H1 (cell line): ENCODE measurements at regions not wholly inside any gene's neighbourhood (a gene's known extent, or its start where the extent isn't known, plus 50 kb on each side); places are given as distances from the start of the nearest gene placed in this dataset.

Experiments
- CTCF ChIA-PET: fragments of 300-600 bp; sonication (Branson Sonifier 250); formaldehyde crosslinking; loops from one replicate; lab custom pipeline; 2021; ENCODE audit not compliant: partially characterized antibody; lab: Charles Lee
- POLR2A ChIA-PET: fragments of 300-600 bp; sonication (Branson Sonifier 250); formaldehyde crosslinking; loops from one replicate; lab custom pipeline; 2021; ENCODE audit warnings: inconsistent platforms; ENCODE audit not compliant: partially characterized antibody; lab: Charles Lee
- DNase-seq, 2 experiments: peaks; one replicate each; pipeline versions ENCODE4 v3.0.0 to v3.0.0-alpha.2; 2010 to 2022; ENCODE audit warnings: low spot score in 2 of 2, low read depth in 1 of 2, mixed read lengths in 1 of 2
- FAIRE-seq: peaks from 2 replicates; lab custom pipeline; 2011; peaks lifted over from hg19 to GRCh38; lab: Jason Lieb, UNC
- H2AFZ ChIP-seq: 2 replicates; pipeline ENCODE4 v1.8.1; 2012; ENCODE audit warnings: low read length, inconsistent platforms
- H2AK5ac ChIP-seq: 2 replicates; pipeline ENCODE4 v1.6.1; 2013; ENCODE audit warnings: low read depth, low read length
- H2BK120ac ChIP-seq: replicated peaks from 2 replicates; pipeline ENCODE3; 2013; ENCODE audit warnings: low read depth, low read length, inconsistent platforms
- H2BK12ac ChIP-seq: 2 replicates; pipeline ENCODE4 v1.6.1; 2013; ENCODE audit warnings: low read depth, low read length
- H2BK15ac ChIP-seq: 2 replicates; pipeline ENCODE4 v1.6.1; 2013; ENCODE audit warnings: low read length
- H2BK20ac ChIP-seq: 2 replicates; pipeline ENCODE4 v1.6.1; 2013; ENCODE audit warnings: low read length
- H2BK5ac ChIP-seq: 2 replicates; pipeline ENCODE4 v1.6.1; 2013; ENCODE audit warnings: low read depth, low read length
- H3K14ac ChIP-seq: 2 replicates; pipeline ENCODE4 v1.6.1; 2013; ENCODE audit warnings: inconsistent platforms; ENCODE audit not compliant: insufficient read length
- H3K18ac ChIP-seq: 2 replicates; pipeline ENCODE4 v1.6.1; 2013; ENCODE audit warnings: low read length; ENCODE audit errors: extremely low read depth
- H3K23ac ChIP-seq: 2 replicates; pipeline ENCODE4 v1.6.1; 2013; ENCODE audit warnings: inconsistent platforms; ENCODE audit not compliant: insufficient read length
- H3K23me2 ChIP-seq: 2 replicates; pipeline ENCODE4 v1.6.1; 2013; ENCODE audit warnings: low read depth, low read length
- H3K27ac ChIP-seq: 2 replicates; pipeline ENCODE4 v1.6.1; 2011; ENCODE audit warnings: low read depth, low read length, inconsistent platforms
- H3K27me3 ChIP-seq, 4 experiments: replicated peaks in 1 of 4; 1 replicate in 1 of 4; 2 replicates in 3 of 4; pipeline versions ENCODE4 v1.6.1 to v1.8.1; 2011 to 2013; ENCODE audit warnings: low read length in 3 of 4, mild to moderate bottlenecking in 3 of 4, inconsistent platforms in 2 of 4, mixed read lengths in 2 of 4, moderate library complexity in 1 of 4; ENCODE audit not compliant: control insufficient read depth in 3 of 4, insufficient read depth in 3 of 4; ENCODE audit errors: extremely low read depth in 1 of 4
- H3K36me3 ChIP-seq, 4 experiments: 2 replicates each; pipeline versions ENCODE4 v1.6.1 to v1.8.1; 2011 to 2013; ENCODE audit warnings: mild to moderate bottlenecking in 4 of 4, low read length in 3 of 4, moderate library complexity in 2 of 4, control low read depth in 1 of 4, inconsistent platforms in 1 of 4; ENCODE audit not compliant: insufficient read depth in 4 of 4, control insufficient read depth in 2 of 4
- H3K4ac ChIP-seq: replicated peaks from 2 replicates; pipeline ENCODE3; 2013; ENCODE audit warnings: low read length, low read depth, mixed read lengths, inconsistent platforms; ENCODE audit not compliant: insufficient read length
- H3K4me1 ChIP-seq, 4 experiments: replicated peaks in 1 of 4; 1 replicate in 1 of 4; 2 replicates in 3 of 4; pipeline versions ENCODE4 v1.6.1 to v1.8.1; 2011 to 2013; ENCODE audit warnings: low read length in 3 of 4, inconsistent platforms in 2 of 4, mixed read lengths in 1 of 4; ENCODE audit not compliant: insufficient read depth in 4 of 4, control insufficient read depth in 3 of 4
- H3K4me2 ChIP-seq, 2 experiments: 2 replicates each; pipeline versions ENCODE4 v1.6.1 to v1.8.1; 2011 to 2013; ENCODE audit warnings: low read depth in 2 of 2, low read length in 2 of 2, control low read depth in 1 of 2, inconsistent platforms in 1 of 2, mild to moderate bottlenecking in 1 of 2; ENCODE audit not compliant: insufficient read depth in 1 of 2
- H3K4me3 ChIP-seq, 4 experiments: fragments of 200-600, 300-600 bp in 1 of 4; sonication (generic), shearing (Covaris generic), sonication (Bioruptor Twin) in 1 of 4; 2 replicates each; pipeline versions ENCODE4 v1.5.1 to v1.8.1; 2011 to 2016; ENCODE audit warnings: low read length in 4 of 4, low read depth in 3 of 4, control low read depth in 2 of 4, inconsistent platforms in 2 of 4, mild to moderate bottlenecking in 2 of 4, mixed read lengths in 1 of 4, moderate library complexity in 1 of 4; ENCODE audit not compliant: insufficient read depth in 2 of 4; ENCODE audit errors: extremely low read depth in 1 of 4
- H3K56ac ChIP-seq: replicated peaks from 2 replicates; pipeline ENCODE3; 2013; ENCODE audit warnings: low read depth, mild to moderate bottlenecking, mixed read lengths, low read length, inconsistent platforms; ENCODE audit not compliant: insufficient read length
- H3K79me1 ChIP-seq: 2 replicates; pipeline ENCODE4 v1.6.1; 2013; ENCODE audit warnings: low read depth, low read length, control low read depth
- H3K79me2 ChIP-seq, 2 experiments: 2 replicates each; pipeline versions ENCODE4 v1.6.1 to v1.8.1; 2012 to 2013; ENCODE audit warnings: low read length in 2 of 2, mild to moderate bottlenecking in 2 of 2, inconsistent platforms in 1 of 2; ENCODE audit not compliant: insufficient read depth in 2 of 2, control insufficient read depth in 1 of 2
- H3K9ac ChIP-seq, 4 experiments: replicated peaks in 1 of 4; 1 replicate in 1 of 4; 2 replicates in 3 of 4; pipeline versions ENCODE4 v1.6.1 to v1.8.1; 2011 to 2013; ENCODE audit warnings: low read depth in 3 of 4, low read length in 3 of 4, control low read depth in 2 of 4, mild to moderate bottlenecking in 2 of 4, moderate library complexity in 2 of 4, inconsistent platforms in 1 of 4; ENCODE audit errors: extremely low read depth in 1 of 4
- H3K9me3 ChIP-seq, 2 experiments: 2 replicates each; pipeline versions ENCODE4 v1.6.1 to v1.8.1; 2012 to 2013; ENCODE audit warnings: mild to moderate bottlenecking in 2 of 2, moderate library complexity in 2 of 2, control low read depth in 1 of 2, inconsistent platforms in 1 of 2, low read depth in 1 of 2, low read length in 1 of 2, mixed read lengths in 1 of 2; ENCODE audit not compliant: insufficient read depth in 2 of 2
- H4K20me1 ChIP-seq, 2 experiments: replicated peaks in 1 of 2; 2 replicates each; pipeline versions ENCODE3 to v1.8.1; 2011 to 2013; ENCODE audit warnings: inconsistent platforms in 2 of 2, low read length in 2 of 2, mild to moderate bottlenecking in 1 of 2; ENCODE audit not compliant: insufficient read depth in 2 of 2, control insufficient read depth in 1 of 2
- H4K5ac ChIP-seq: 2 replicates; pipeline ENCODE4 v1.6.1; 2013; ENCODE audit warnings: low read length, low read depth, mixed read lengths, inconsistent platforms; ENCODE audit not compliant: insufficient read length
- H4K8ac ChIP-seq: 2 replicates; pipeline ENCODE4 v1.8.0; 2013; ENCODE audit warnings: mild to moderate bottlenecking, moderate library complexity, low read length, inconsistent platforms; ENCODE audit not compliant: insufficient read depth; ENCODE audit errors: extremely low read depth
- H4K91ac ChIP-seq: replicated peaks from 2 replicates; pipeline ENCODE3; 2013; ENCODE audit warnings: low read length, mixed read lengths, inconsistent platforms; ENCODE audit not compliant: insufficient read length
- CHD2 ChIP-seq: IDR thresholded peaks from 2 replicates; pipeline ENCODE4 v1.6.1; 2012; ENCODE audit warnings: low read length, improper control_type of control experiment
- WGBS, 2 experiments: shearing (Covaris generic) in 1 of 2; methylation state at CpG; one replicate each; pipeline versions ENCODE4 v1.1.6 to v1.1.7; 2013 to 2015; ENCODE audit warnings: low lambda C conversion rate in 2 of 2, mixed read lengths in 2 of 2, inconsistent platforms in 1 of 2, low coverage in 1 of 2, missing lambda C conversion rate in 1 of 2; ENCODE audit not compliant: insufficient replicate concordance in 2 of 2, insufficient coverage in 1 of 2, insufficient read length in 1 of 2; ENCODE audit errors: extremely low coverage in 1 of 2, missing lambda C conversion rate in 1 of 2; 5-methylcytosine and 5-hydroxymethylcytosine counted together

DNA sequence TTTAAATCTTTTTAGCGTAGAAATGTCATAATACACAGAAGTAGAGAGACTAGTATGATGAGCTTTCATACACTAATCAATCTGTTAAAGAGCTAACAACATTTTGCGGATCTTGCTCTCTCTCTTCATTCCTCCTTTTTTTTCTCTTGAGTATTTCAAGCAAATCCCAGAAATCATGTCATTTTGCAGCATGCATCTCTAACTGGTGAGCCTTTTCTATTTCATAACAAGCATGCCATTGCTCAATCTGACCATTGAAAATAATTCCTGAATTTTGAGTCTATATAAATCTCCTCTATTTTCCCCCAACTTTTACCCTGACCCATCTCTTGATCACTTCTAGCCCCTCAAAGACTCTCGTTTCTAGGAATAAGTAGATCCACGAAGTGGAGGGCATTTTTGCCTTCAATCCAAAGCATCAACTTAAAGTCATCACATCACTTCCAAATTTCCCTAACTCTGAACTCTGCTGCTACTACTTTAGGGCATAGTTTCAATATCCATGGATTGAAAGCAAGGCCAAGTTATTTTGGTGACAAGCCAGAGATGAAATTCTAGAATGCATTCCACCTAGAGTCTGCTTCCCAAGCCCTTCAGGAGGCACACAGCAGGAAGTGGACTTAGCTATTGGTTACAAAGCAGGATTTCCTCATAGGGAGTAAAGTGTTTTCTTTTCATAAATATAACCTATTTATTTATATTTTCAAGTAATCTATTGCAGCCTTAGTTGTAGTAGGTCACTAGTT lies 253.5 kb upstream of the ZPLD1 start:
- no peak for FAIRE-seq
- TF ChIP-seq CHD2, result no peak
- Histone ChIP-seq H4K5ac (no peak overlapping the region), H3K79me1 (no peaks in the 10 kb centered on the region), H4K91ac (no peak overlapping the region), H3K79me2 (no peaks in the 10 kb centered on the region), H2BK120ac (no peak overlapping the region), H2BK12ac (no peak overlapping the region), H3K18ac (no peak overlapping the region), H3K27ac (no peak overlapping the region), H4K8ac (no peak overlapping the region), H3K23me2 (no peaks in the 10 kb centered on the region; the same call in 1 of the 2 replicates), H3K4me2 (no peak overlapping the region), H3K4ac (no peak overlapping the region), H3K4me3 (no peak overlapping the region), H3K27me3 (no peaks in the 10 kb centered on the region), H3K14ac (no peak overlapping the region), H3K9ac (no peak overlapping the region), H4K20me1 (no peaks in the 10 kb centered on the region), H3K9me3 (no peaks in the 10 kb centered on the region), H2BK15ac (no peak overlapping the region), H3K23ac (no peak overlapping the region), H2BK20ac (no peak overlapping the region), H3K4me1 (peaks cover 0 to 19% (median 6%) of the 10 kb centered on the region in 4 experiments; a peak in 5 of 7 replicates), H3K36me3 (no peaks in the 10 kb centered on the region), H2AK5ac (no peak overlapping the region), H2AFZ (no peak overlapping the region), H3K56ac (no peak overlapping the region), H2BK5ac (no peak overlapping the region)
- no peak for DNase-seq
- POLR2A ChIA-PET, result no interaction called here
- CTCF ChIA-PET, result interaction anchor here (0.7 to 1.5 kb wide), 4 partner anchors 44 to 373 kb away, joined by 3 read pairs; no protein-coding TSS in a partner anchor
- WGBS, 2 experiments, result 90% methylated on average over 4 of the region's 4 CpGs; no CpG with 5 or more reads in 1 of the 2 experiments
